ENCODE measurements at regions not wholly inside any gene's neighbourhood (a gene's known extent, or its start where the extent isn't known, plus 50 kb on each side); places are given as distances from the start of the nearest gene placed in this dataset.

DNA sequence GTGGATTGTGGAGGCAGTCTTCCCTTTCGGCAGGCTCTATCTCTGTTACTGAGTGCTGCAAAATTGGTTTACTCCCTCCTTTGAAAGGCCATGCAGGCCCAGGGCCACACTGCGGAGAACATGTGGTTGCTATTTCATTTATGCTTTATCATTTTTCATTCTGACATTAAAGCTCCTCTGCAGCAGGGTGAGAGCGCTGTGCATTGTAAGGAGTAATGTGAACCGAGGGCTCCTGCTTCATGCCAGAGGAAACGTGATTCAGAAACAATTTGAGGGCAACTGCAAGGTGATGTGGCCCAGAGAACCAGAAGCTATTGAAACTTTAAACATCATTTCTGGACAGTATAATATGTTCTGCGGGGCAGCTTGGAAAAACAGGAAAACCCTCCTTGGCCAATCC, 341.6 kb upstream of the NT5C1B start:
- TF ChIP-seq, protein P1, sequence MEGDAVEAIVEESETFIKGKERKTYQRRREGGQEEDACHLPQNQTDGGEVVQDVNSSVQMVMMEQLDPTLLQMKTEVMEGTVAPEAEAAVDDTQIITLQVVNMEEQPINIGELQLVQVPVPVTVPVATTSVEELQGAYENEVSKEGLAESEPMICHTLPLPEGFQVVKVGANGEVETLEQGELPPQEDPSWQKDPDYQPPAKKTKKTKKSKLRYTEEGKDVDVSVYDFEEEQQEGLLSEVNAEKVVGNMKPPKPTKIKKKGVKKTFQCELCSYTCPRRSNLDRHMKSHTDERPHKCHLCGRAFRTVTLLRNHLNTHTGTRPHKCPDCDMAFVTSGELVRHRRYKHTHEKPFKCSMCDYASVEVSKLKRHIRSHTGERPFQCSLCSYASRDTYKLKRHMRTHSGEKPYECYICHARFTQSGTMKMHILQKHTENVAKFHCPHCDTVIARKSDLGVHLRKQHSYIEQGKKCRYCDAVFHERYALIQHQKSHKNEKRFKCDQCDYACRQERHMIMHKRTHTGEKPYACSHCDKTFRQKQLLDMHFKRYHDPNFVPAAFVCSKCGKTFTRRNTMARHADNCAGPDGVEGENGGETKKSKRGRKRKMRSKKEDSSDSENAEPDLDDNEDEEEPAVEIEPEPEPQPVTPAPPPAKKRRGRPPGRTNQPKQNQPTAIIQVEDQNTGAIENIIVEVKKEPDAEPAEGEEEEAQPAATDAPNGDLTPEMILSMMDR (IDR thresholded peaks at IDR 0.05; ENCODE audit: low read depth, low read length) = no peak
- no peak for TF ChIP-seq EZH2phosphoT487 (IDR thresholded peaks at IDR 0.05; ENCODE audit: low read depth)
